Mesodermal cell (in vitro differentiated cells): ENCODE measurements at regions not wholly inside any gene's neighbourhood (a gene's known extent, or its start where the extent isn't known, plus 50 kb on each side); places are given as distances from the start of the nearest gene placed in this dataset.
A peak's percentile ranks its signal among the peaks of the same experiment; 100 is the strongest.

Experiments used
- H3K27ac ChIP-seq: 2 replicates; pipeline ENCODE4 v1.7.0; 2013; ENCODE audit warnings: mild to moderate bottlenecking, low read depth, low read length, moderate library complexity; ENCODE audit not compliant: severe bottlenecking
- H3K36me3 ChIP-seq: 2 replicates; pipeline ENCODE4 v1.7.1; 2013; ENCODE audit warnings: mild to moderate bottlenecking, low read length, moderate library complexity; ENCODE audit not compliant: control insufficient read depth, insufficient read depth
- H3K4me1 ChIP-seq: one replicate; pipeline ENCODE4 v1.7.1; 2013; ENCODE audit warnings: mild to moderate bottlenecking, low read length; ENCODE audit not compliant: insufficient read depth, control insufficient read depth, poor library complexity, severe bottlenecking
- H3K4me3 ChIP-seq: 2 replicates; pipeline ENCODE4 v1.7.0; 2013; ENCODE audit warnings: low read length, control low read depth, mild to moderate bottlenecking; ENCODE audit not compliant: insufficient read depth, poor library complexity, severe bottlenecking; ENCODE audit errors: extremely low read depth
- H3K9me3 ChIP-seq: 2 replicates; pipeline ENCODE4 v1.7.1; 2013; ENCODE audit warnings: mild to moderate bottlenecking, low read length, moderate library complexity; ENCODE audit not compliant: control insufficient read depth
- WGBS, 2 experiments: methylation state at CpG; one replicate each; pipeline ENCODE4 v1.1.5; 2013; ENCODE audit warnings: missing lambda C conversion rate in 2 of 2; ENCODE audit not compliant: insufficient coverage in 2 of 2; 5-methylcytosine and 5-hydroxymethylcytosine counted together

- 96 to 100% methylated on average over 4 of the region's 4 CpGs for WGBS, 2 experiments
Measured at GRCh38 chr5:39523821-39524220, 99.0 kb upstream of the DAB2 start.

GRCh38 chr5:39521940-39522590 lies 97.3 kb upstream of the DAB2 start:
- H3K4me1 ChIP-seq: peaks cover 21% of the 10 kb centered on the region
- H3K9me3 ChIP-seq: peaks cover 6% of the 10 kb centered on the region
- no peak overlapping the region for H3K4me3 ChIP-seq
- H3K36me3 ChIP-seq: no peaks in the 10 kb centered on the region
- H3K27ac ChIP-seq: no peak overlapping the region
- WGBS, 2 experiments: 82% methylated on average over 2 of the region's 4 CpGs; no CpG with 5 or more reads in 1 of the 2 experiments

More at GRCh38 chr5:39523821-39524220, 99.0 kb upstream of the DAB2 start:
- H3K36me3 ChIP-seq: no peaks in the 10 kb centered on the region
- peaks cover 17% of the 10 kb centered on the region for H3K4me1 ChIP-seq
- no peak overlapping the region for H3K27ac ChIP-seq
- peaks cover 6% of the 10 kb centered on the region for H3K9me3 ChIP-seq
- no peak overlapping the region for H3K4me3 ChIP-seq

- H3K4me1 ChIP-seq: peaks cover 21% of the 10 kb centered on the region
- H3K4me3 ChIP-seq: no peak overlapping the region
- H3K27ac ChIP-seq: no peak overlapping the region
- H3K9me3 ChIP-seq: peaks cover 6% of the 10 kb centered on the region
- WGBS, 2 experiments: 80 to 100% methylated on average over 1 of the region's 2 CpGs
- H3K36me3 ChIP-seq: no peaks in the 10 kb centered on the region
Measured at GRCh38 chr5:39521098-39521860, 96.5 kb upstream of the DAB2 start.

- H3K36me3 ChIP-seq: no peaks in the 10 kb centered on the region
- H3K27ac ChIP-seq: peak overlapping the region; percentile 37
- peaks cover 6% of the 10 kb centered on the region for H3K9me3 ChIP-seq
- no peak overlapping the region for H3K4me3 ChIP-seq
- WGBS, 2 experiments: no CpG with 5 or more reads among the region's 3 CpGs
- peaks cover 21% of the 10 kb centered on the region for H3K4me1 ChIP-seq
Measured at GRCh38 chr5:39520232-39520572, 95.4 kb upstream of the DAB2 start.

GRCh38 chr5:39519566-39520231 lies 94.9 kb upstream of the DAB2 start:
- H3K36me3 ChIP-seq: no peaks in the 10 kb centered on the region
- WGBS, 2 experiments: 60 to 100% methylated on average over 1 of the region's 3 CpGs
- no peak overlapping the region for H3K4me3 ChIP-seq

GRCh38 chr5:39519079-39519478 lies 94.3 kb upstream of the DAB2 start:
- Histone ChIP-seq H3K36me3 (no peaks in the 10 kb centered on the region), H3K27ac (no peak overlapping the region), H3K4me1 (peaks cover 14% of the 10 kb centered on the region), H3K9me3 (peaks cover 6% of the 10 kb centered on the region), H3K4me3 (no peak overlapping the region)

More at GRCh38 chr5:39519566-39520231, 94.9 kb upstream of the DAB2 start:
- peak overlapping the region; percentile 37 for H3K27ac ChIP-seq
- H3K9me3 ChIP-seq: peaks cover 6% of the 10 kb centered on the region
- H3K4me1 ChIP-seq: peaks cover 20% of the 10 kb centered on the region

GRCh38 chr5:39518516-39518915 lies 93.7 kb upstream of the DAB2 start:
- Histone ChIP-seq H3K27ac (peak overlapping the region; percentile 52), H3K4me3 (no peak overlapping the region)
- WGBS, 2 experiments: 29 to 45% methylated on average over 2 of the region's 3 CpGs

GRCh38 chr5:39517800-39518199 lies 93.0 kb upstream of the DAB2 start:
- no peaks in the 10 kb centered on the region for H3K36me3 ChIP-seq
- H3K4me3 ChIP-seq: no peak overlapping the region
- peaks cover 14% of the 10 kb centered on the region for H3K4me1 ChIP-seq
- no peak overlapping the region for H3K27ac ChIP-seq
- peaks cover 6% of the 10 kb centered on the region for H3K9me3 ChIP-seq

More at GRCh38 chr5:39518516-39518915, 93.7 kb upstream of the DAB2 start:
- Histone ChIP-seq H3K9me3 (peaks cover 6% of the 10 kb centered on the region), H3K36me3 (no peaks in the 10 kb centered on the region), H3K4me1 (peaks cover 14% of the 10 kb centered on the region)

- Histone ChIP-seq H3K4me3 (no peak overlapping the region), H3K9me3 (peaks cover under 1% of the 10 kb centered on the region), H3K27ac (no peak overlapping the region), H3K36me3 (no peaks in the 10 kb centered on the region), H3K4me1 (peaks cover 14% of the 10 kb centered on the region)
- 93% methylated on average over 2 of the region's 4 CpGs; no CpG with 5 or more reads in 1 of the 2 experiments for WGBS, 2 experiments
Measured at GRCh38 chr5:39515881-39516280, 91.1 kb upstream of the DAB2 start.

GRCh38 chr5:39513236-39513635 lies 88.5 kb upstream of the DAB2 start:
- no peaks in the 10 kb centered on the region for H3K4me1 ChIP-seq
- no peaks in the 10 kb centered on the region for H3K36me3 ChIP-seq
- WGBS, 2 experiments: 82% methylated on average over 1 of the region's 1 CpG; no CpG with 5 or more reads in 1 of the 2 experiments
- H3K27ac ChIP-seq: no peak overlapping the region
- H3K4me3 ChIP-seq: no peak overlapping the region
- H3K9me3 ChIP-seq: no peaks in the 10 kb centered on the region
